Uterus (tissue), 2 donors: ENCODE measurements at regions not wholly inside any gene's neighbourhood (a gene's known extent, or its start where the extent isn't known, plus 50 kb on each side); places are given as distances from the start of the nearest gene placed in this dataset.

Source experiments
- CTCF ChIP-seq, 4 experiments: fragments of 200-600 bp in 2 of 4; fragments of 450-650 bp in 2 of 4; sonication (generic) in 2 of 4; IDR thresholded peaks; one replicate each; pipeline ENCODE4 v1.5.1; 2016 to 2019; ENCODE audit warnings: antibody characterized with exemption in 4 of 4, mild to moderate bottlenecking in 2 of 4, moderate library complexity in 1 of 4
- POLR2A ChIP-seq, 2 donors: fragments of 450-650 bp; IDR thresholded peaks; one replicate each; pipeline ENCODE4 v1.6.1; 2016; ENCODE audit warnings: antibody characterized with exemption in 2 of 2, mild to moderate bottlenecking in 1 of 2, moderate library complexity in 1 of 2

GRCh38 chr12:66898700-66899469 is 220.0 kb upstream of the GRIP1 start:
- no peak for TF ChIP-seq POLR2A (IDR thresholded peaks at IDR 0.05)
- TF ChIP-seq CTCF (IDR thresholded peaks at IDR 0.05) = no peak
